ENCODE measurements at regions not wholly inside any gene's neighbourhood (a gene's known extent, or its start where the extent isn't known, plus 50 kb on each side); places are given as distances from the start of the nearest gene placed in this dataset.

DNA sequence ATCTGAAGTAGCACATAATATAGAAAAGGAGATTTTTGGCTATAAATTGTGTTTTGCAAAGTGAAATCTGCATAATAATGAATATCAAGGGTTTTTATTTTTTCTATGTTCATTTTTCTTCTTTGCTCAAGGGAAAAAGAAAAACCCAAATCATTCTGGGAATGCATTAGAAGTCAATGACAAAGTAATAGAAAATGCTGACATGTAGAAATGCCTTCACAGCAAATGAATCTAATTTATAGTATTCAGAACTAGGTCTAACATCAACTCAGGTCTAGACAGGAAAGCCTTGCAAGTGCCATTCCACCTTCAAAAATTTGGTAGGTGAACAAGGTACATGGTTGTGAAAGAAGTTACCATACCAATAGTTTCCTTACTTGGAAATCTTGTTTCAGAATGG is 831.5 kb upstream of the CELF4 start:
- no peaks in the 10 kb centered on the region for H3K36me3 ChIP-seq (ENCODE audit: control insufficient read depth, insufficient read depth, low read length)
- H3K4me3 ChIP-seq (ENCODE audit: low read length): no peak overlapping the region
- no peaks in the 10 kb centered on the region for H3K27me3 ChIP-seq (ENCODE audit: control insufficient read depth, insufficient read depth, low read length)
- no peak overlapping the region for H3K27ac ChIP-seq (ENCODE audit: low read length)
- no peak for DNase-seq (ENCODE audit: low read depth, low spot score)
- no peaks in the 10 kb centered on the region for H3K9me3 ChIP-seq (ENCODE audit: control insufficient read depth, insufficient read depth, low read length)
- H3K4me1 ChIP-seq (ENCODE audit: control insufficient read depth, insufficient read depth, low read length): no peaks in the 10 kb centered on the region

DNA sequence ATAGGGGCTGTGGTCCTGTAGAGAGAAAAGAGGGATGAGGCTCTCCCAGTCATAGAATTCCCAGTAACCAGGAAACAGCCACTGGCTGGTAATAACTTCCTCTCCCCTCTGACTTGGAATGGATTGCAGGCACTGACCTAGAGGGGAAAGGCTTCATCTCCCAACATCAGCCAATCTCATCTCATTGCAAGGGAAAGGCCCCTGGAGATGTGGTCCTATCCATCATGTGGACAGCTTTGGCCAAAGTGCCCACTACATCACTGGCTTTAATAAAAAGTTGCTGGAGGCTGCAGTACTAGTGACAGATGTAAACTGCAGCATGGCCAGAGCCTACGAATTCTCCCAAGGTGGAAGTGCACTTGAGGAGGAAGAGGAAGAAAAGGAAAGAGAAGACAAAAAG is 820.5 kb upstream of the CELF4 start:
- no peak for DNase-seq (ENCODE audit: low read depth, low spot score)
- Histone ChIP-seq H3K9me3 (ENCODE audit: control insufficient read depth, insufficient read depth, low read length) (no peaks in the 10 kb centered on the region), H3K27ac (ENCODE audit: low read length) (no peak overlapping the region), H3K27me3 (ENCODE audit: control insufficient read depth, insufficient read depth, low read length) (no peaks in the 10 kb centered on the region), H3K36me3 (ENCODE audit: control insufficient read depth, insufficient read depth, low read length) (no peaks in the 10 kb centered on the region), H3K4me3 (ENCODE audit: low read length) (no peak overlapping the region), H3K4me1 (ENCODE audit: control insufficient read depth, insufficient read depth, low read length) (no peaks in the 10 kb centered on the region)
- no CpG with 5 or more reads among the region's 1 CpG for WGBS (ENCODE audit: insufficient coverage, insufficient read length)

DNA sequence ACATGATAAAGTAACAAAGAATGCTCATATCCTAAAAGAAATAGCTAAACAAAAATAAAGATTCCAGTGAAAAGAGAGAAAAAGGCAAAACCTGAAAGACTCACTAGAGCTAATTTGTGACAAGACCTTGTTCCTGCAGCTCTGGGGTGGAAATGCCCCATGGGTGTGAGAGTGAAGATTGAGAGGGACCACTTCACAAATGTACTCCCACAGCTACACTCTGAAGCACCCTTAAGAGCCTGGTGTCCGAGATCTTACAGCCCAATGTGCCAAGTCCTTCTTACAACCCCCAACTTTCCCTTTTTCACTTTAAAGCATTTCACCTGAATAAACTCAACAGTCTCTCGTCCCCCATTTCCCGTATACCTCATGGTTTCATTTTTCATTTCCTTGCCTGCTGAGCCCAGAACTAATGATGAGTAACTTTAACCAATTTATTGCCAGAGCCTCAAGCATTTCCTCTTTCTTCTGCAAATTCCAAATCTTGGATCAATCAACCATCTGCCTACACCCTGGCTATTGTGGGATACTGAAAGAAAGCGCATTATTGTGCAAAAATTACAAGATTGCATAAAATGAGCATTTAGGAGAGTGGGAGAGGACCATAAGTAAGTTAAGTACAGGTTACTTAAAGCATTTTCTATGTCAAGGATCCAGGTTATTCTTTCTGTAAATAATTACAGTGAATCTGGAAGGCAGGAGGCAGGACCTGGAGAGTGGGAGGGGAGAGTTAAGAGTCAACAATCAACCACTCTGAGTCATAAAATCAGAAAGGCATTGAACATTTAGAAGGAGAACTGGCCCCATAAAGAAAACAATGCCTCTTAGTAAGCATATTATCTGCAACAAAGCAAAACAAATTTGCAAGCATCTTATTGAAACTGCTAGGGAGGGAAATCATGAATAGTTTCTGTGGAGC is 804.4 kb upstream of the CELF4 start:
- Histone ChIP-seq H3K4me3 (ENCODE audit: low read length) (no peak overlapping the region), H3K4me1 (ENCODE audit: control insufficient read depth, insufficient read depth, low read length) (peaks cover 3% of the 10 kb centered on the region; the same call in 1 of the 2 replicates), H3K27me3 (ENCODE audit: control insufficient read depth, insufficient read depth, low read length) (no peaks in the 10 kb centered on the region), H3K36me3 (ENCODE audit: control insufficient read depth, insufficient read depth, low read length) (no peaks in the 10 kb centered on the region), H3K9me3 (ENCODE audit: control insufficient read depth, insufficient read depth, low read length) (no peaks in the 10 kb centered on the region), H3K27ac (ENCODE audit: low read length) (no peak overlapping the region)
- WGBS (ENCODE audit: insufficient coverage, insufficient read length): 100% methylated on average over 2 of the region's 4 CpGs
- DNase-seq (ENCODE audit: low read depth, low spot score): no peak

DNA sequence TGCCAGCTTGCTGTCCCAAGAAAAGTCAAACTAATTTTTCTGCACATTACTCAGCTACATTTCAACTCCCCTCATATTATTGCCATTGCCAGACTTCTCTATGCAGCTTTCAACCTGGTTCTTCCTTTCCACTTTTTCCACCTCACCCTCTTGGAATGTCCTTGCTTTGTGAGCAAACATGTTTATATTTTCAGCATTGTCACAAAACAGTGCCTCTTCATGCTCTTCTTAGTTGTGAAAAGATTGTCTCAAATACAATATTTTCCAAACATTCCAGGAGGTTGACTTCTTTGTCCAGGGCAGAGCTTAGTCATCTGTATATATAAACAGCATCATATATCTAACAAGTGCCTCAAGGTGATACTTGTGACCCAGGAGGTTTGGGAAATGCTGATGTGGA is 803.3 kb upstream of the CELF4 start:
- Histone ChIP-seq H3K4me3 (ENCODE audit: low read length) (no peak overlapping the region), H3K4me1 (ENCODE audit: control insufficient read depth, insufficient read depth, low read length) (peaks cover 3% of the 10 kb centered on the region; the same call in 1 of the 2 replicates), H3K27me3 (ENCODE audit: control insufficient read depth, insufficient read depth, low read length) (no peaks in the 10 kb centered on the region), H3K27ac (ENCODE audit: low read length) (no peak overlapping the region), H3K36me3 (ENCODE audit: control insufficient read depth, insufficient read depth, low read length) (no peaks in the 10 kb centered on the region), H3K9me3 (ENCODE audit: control insufficient read depth, insufficient read depth, low read length) (no peaks in the 10 kb centered on the region)
- no peak for DNase-seq (ENCODE audit: low read depth, low spot score)

DNA sequence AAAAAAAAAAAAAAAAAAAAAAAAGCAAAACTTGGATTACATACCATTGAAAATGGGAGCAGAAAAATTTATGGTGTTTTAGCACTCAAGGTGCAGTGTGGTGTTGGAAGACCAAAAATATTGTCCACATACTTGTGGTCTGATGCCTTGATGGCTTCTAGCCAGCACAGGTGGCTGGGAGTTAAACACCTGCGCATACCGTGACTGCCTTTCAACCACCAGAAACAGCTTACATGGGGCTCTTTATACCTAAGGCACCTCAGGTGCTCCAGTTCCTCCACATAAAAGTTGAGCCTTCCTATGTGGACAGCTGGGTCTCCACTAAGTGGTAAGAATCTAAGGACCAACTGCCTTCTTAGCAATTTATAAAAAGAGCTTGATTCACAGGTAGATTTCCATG is 802.6 kb upstream of the CELF4 start:
- Histone ChIP-seq H3K4me3 (ENCODE audit: low read length) (no peak overlapping the region), H3K27me3 (ENCODE audit: control insufficient read depth, insufficient read depth, low read length) (no peaks in the 10 kb centered on the region), H3K4me1 (ENCODE audit: control insufficient read depth, insufficient read depth, low read length) (peaks cover 3% of the 10 kb centered on the region; the same call in 1 of the 2 replicates), H3K36me3 (ENCODE audit: control insufficient read depth, insufficient read depth, low read length) (no peaks in the 10 kb centered on the region), H3K9me3 (ENCODE audit: control insufficient read depth, insufficient read depth, low read length) (no peaks in the 10 kb centered on the region), H3K27ac (ENCODE audit: low read length) (no peak overlapping the region)
- no CpG with 5 or more reads among the region's 2 CpGs for WGBS (ENCODE audit: insufficient coverage, insufficient read length)
- DNase-seq (ENCODE audit: low read depth, low spot score): no peak

DNA sequence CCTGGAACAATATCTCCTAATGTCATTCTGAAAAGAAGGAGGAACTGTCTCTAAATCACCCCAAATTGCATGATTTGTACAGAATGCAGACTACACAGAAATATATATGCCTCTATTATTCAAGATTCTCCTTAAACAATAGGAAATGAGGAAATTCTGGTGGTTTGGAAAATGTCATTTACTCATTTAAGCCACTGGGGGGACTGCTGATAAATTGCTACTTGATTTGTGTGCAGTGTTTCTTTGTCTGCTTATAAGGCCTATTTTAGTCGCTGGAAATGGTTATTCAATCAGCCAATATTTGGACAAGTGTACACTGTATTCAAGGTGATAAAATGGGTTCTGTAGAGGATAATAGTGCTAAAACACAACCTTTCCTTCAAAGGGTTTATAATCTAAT is 801.9 kb upstream of the CELF4 start:
- no peaks in the 10 kb centered on the region for H3K27me3 ChIP-seq (ENCODE audit: control insufficient read depth, insufficient read depth, low read length)
- no peak for DNase-seq (ENCODE audit: low read depth, low spot score)
- no peak overlapping the region for H3K4me3 ChIP-seq (ENCODE audit: low read length)
- H3K36me3 ChIP-seq (ENCODE audit: control insufficient read depth, insufficient read depth, low read length): no peaks in the 10 kb centered on the region
- peaks cover 3% of the 10 kb centered on the region; the same call in 1 of the 2 replicates for H3K4me1 ChIP-seq (ENCODE audit: control insufficient read depth, insufficient read depth, low read length)
- no CpG with 5 or more reads among the region's 1 CpG for WGBS (ENCODE audit: insufficient coverage, insufficient read length)
- H3K9me3 ChIP-seq (ENCODE audit: control insufficient read depth, insufficient read depth, low read length): no peaks in the 10 kb centered on the region
- H3K27ac ChIP-seq (ENCODE audit: low read length): no peak overlapping the region

DNA sequence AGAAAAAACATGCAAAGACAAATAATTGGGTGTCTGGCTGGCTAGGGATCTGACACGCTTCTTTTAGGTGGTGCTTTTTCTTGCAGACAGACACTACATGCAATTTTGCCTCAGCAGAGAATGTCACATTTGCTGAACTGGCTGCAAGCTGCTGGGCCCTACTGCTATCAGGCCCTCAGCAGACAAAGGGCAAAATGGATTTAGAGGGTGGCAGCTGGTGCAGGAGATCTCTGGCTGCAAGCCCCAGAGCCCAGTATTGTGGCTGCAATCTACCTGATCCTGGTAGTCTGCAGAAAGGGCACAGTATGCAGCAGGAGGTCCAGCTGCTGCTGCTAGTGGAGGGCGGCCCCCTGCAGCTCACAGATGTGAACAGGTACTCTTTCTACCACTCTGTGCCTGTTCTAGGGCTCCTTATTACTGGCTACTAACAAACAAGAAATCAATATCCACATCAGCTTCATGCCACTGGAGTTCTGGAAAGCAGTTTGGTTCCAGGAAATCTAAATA is 796.7 kb upstream of the CELF4 start:
- H3K36me3 ChIP-seq (ENCODE audit: control insufficient read depth, insufficient read depth, low read length): no peaks in the 10 kb centered on the region
- no peak overlapping the region for H3K4me3 ChIP-seq (ENCODE audit: low read length)
- H3K27me3 ChIP-seq (ENCODE audit: control insufficient read depth, insufficient read depth, low read length): no peaks in the 10 kb centered on the region
- DNase-seq (ENCODE audit: low read depth, low spot score): no peak
- H3K9me3 ChIP-seq (ENCODE audit: control insufficient read depth, insufficient read depth, low read length): no peaks in the 10 kb centered on the region
- no peaks in the 10 kb centered on the region; the same call in 1 of the 2 replicates for H3K4me1 ChIP-seq (ENCODE audit: control insufficient read depth, insufficient read depth, low read length)
- WGBS (ENCODE audit: insufficient coverage, insufficient read length): no CpG with 5 or more reads among the region's 2 CpGs
- H3K27ac ChIP-seq (ENCODE audit: low read length): no peak overlapping the region

DNA sequence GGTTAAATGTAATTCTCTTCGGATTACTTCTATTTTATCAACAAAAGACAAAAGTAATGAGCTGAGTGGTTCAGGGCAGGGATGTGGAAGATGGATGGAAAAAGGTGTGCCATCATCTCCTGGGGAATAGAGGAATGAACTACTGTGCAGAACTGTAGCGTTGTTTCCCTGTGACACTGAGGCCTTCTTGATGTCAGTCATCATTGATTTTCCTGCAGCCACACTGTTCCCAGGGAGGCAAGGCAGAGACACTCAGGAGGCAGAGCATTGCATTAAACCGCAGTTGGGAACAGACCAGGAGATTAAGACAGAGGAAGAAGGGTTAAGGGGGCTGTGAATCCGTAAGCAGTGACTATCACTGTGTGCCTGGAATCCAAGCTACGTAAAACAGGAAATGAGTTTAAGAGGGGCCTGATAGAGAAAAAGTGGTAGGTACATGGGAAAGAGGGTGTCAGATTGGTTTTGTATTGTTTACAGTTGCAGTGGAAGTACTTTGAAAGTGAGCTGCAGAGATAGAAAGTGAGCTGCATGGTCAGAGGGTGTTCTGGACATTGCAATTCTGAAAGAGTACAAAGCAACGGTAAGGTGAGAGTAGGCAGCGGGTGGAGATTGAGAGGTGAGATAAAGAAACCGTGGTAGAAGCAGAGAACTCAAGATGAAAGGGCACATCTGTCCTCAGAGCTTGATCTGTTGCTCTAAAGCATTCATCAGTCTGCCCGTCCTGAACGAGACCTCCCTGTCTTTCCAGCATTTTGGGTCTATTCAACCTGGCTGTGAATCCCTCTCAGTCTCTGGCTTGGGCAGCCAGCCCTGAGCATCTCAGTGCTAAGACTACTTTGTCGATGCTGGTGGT is 793.4 kb upstream of the CELF4 start:
- Histone ChIP-seq H3K27me3 (ENCODE audit: control insufficient read depth, insufficient read depth, low read length) (no peaks in the 10 kb centered on the region), H3K4me3 (ENCODE audit: low read length) (no peak overlapping the region), H3K4me1 (ENCODE audit: control insufficient read depth, insufficient read depth, low read length) (no peaks in the 10 kb centered on the region; the same call in 1 of the 2 replicates), H3K27ac (ENCODE audit: low read length) (no peak overlapping the region), H3K36me3 (ENCODE audit: control insufficient read depth, insufficient read depth, low read length) (no peaks in the 10 kb centered on the region), H3K9me3 (ENCODE audit: control insufficient read depth, insufficient read depth, low read length) (no peaks in the 10 kb centered on the region)
- no CpG with 5 or more reads among the region's 11 CpGs for WGBS (ENCODE audit: insufficient coverage, insufficient read length)
- no peak for DNase-seq (ENCODE audit: low read depth, low spot score)

DNA sequence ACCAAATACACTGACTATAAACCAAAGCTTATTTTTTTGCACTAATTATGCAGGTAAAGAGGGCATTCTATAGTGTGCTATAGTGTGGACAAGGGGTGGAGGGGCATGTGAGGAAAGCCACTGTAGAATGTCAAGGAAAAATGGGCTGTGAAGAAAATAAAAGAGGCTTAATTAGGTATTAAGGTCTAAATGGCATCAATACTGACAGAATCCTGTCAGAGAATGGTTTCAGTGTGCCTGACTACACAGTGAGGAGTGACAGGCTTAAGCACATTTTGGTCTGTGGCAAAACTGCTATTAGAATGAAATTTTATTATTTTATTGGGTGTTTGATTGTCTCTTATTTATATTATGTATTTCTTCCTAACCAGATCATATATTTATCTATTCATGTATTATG is 787.6 kb upstream of the CELF4 start:
- H3K4me1 ChIP-seq (ENCODE audit: control insufficient read depth, insufficient read depth, low read length): no peaks in the 10 kb centered on the region
- H3K9me3 ChIP-seq (ENCODE audit: control insufficient read depth, insufficient read depth, low read length): no peaks in the 10 kb centered on the region
- no peak overlapping the region for H3K27ac ChIP-seq (ENCODE audit: low read length)
- H3K4me3 ChIP-seq (ENCODE audit: low read length): no peak overlapping the region
- H3K27me3 ChIP-seq (ENCODE audit: control insufficient read depth, insufficient read depth, low read length): no peaks in the 10 kb centered on the region
- H3K36me3 ChIP-seq (ENCODE audit: control insufficient read depth, insufficient read depth, low read length): no peaks in the 10 kb centered on the region
- no peak for DNase-seq (ENCODE audit: low read depth, low spot score)

DNA sequence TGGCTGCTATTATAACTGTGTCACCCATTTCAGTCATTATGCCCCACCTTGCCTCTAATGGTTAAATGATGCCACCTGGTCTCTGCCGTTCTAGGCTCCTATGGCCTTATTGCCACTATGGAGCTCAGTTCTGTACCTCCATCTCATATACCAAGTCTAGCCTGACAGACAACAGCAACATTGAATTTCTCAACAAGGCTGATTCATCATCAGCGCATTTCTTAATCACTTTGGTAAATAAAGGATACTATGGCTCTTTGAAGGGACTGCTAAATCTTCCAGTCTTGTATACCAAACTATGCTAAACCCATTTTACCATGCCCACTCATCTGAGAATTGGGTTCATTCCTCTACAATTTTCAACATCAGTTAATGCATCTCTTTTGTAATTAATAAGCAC is 784.5 kb upstream of the CELF4 start:
- H3K4me3 ChIP-seq (ENCODE audit: low read length): no peak overlapping the region

More for the DNA sequence above, 784.5 kb upstream of the CELF4 start:
- Histone ChIP-seq H3K9me3 (ENCODE audit: control insufficient read depth, insufficient read depth, low read length) (no peaks in the 10 kb centered on the region), H3K27me3 (ENCODE audit: control insufficient read depth, insufficient read depth, low read length) (no peaks in the 10 kb centered on the region), H3K36me3 (ENCODE audit: control insufficient read depth, insufficient read depth, low read length) (no peaks in the 10 kb centered on the region), H3K27ac (ENCODE audit: low read length) (no peak overlapping the region), H3K4me1 (ENCODE audit: control insufficient read depth, insufficient read depth, low read length) (no peaks in the 10 kb centered on the region)
- no peak for DNase-seq (ENCODE audit: low read depth, low spot score)
- no CpG with 5 or more reads among the region's 2 CpGs for WGBS (ENCODE audit: insufficient coverage, insufficient read length)
